ENCODE measurements at regions not wholly inside any gene's neighbourhood (a gene's known extent, or its start where the extent isn't known, plus 50 kb on each side); places are given as distances from the start of the nearest gene placed in this dataset.
"Not testable (repeated sequence)": the region's sequence is repeated elsewhere in the genome, so short reads cannot be mapped to it uniquely, and the experiment has no call there.

DNA sequence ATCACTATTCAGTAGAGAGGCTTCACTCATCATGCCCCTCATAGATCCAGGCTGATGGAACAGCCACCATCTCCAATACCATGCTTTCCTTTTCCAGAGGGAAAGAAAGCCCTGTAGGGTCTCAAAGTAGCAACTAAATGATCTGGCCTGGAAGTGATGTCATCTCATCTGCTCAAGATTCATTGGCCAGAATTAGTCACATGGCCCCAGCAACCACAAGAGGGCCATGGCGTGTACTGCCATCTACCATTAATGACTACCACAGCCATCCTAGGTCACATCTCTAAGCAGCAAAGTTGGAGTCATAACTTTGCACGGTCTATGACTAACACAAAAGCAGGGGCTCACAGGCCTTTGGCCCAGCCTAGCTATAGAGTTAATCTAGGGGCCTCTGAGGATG, 194.8 kb downstream of the KIT start:
- DNase-seq (ENCODE audit: low spot score) = no peak

DNA sequence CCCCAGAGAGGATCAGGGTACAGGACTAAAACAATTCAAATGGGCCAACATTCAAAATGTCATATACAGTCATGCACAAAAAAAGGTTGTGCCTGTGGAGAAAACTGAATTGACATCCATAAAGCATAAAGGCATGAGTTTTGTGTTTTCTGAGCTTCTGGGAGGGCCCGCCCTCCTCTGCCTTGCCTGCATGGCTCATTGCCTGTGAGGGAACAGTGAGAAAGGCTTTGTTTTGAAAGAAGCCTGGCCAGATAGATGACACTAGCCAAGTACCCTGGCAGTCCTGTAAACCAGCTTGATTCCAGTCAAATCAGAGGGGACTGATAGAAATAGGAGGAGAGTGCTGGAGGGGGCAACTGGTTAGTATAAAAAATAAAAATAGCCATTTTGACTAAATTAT, 194.3 kb downstream of the KIT start:
- no peak for DNase-seq (ENCODE audit: low spot score)

DNA sequence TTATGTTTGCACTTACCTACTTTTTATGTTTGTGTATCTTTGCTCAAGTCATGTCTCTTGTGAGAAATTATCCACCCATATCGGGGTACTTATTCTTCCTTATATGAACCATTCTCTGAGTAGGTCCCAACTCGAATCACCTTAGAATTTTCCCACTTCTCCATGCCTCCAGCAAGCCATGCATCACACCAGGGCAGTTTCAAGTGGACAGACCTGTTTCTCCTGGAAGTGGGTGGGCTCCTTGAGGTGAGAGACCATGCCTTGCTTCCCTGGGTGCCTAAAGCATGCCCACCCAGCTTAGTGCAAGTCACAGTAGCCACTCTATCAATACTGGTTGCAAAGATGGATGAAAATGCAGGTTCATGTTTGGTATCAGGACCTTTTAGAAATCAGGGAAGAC, 187.2 kb downstream of the KIT start:
- no peak for DNase-seq (ENCODE audit: low spot score)

DNA sequence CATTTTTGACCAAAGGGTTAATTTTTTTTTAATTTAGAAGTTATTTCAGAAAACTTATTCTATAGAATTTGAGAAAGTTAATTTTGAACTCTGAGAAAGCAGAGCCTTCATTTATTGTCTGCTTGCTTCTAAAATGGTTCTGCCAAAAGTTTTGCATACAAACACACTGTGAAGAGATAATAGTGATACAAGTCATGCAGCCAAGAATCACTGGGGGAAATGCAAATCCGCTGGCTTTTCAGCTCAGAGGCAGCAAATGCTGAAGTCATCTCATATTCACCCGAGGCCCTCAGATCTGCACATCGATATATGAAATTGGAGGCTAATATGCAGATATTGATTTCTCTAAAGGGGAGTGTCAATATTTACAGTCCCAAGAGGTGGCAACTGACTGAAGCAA, 186.2 kb downstream of the KIT start:
- DNase-seq (ENCODE audit: low spot score) = no peak

DNA sequence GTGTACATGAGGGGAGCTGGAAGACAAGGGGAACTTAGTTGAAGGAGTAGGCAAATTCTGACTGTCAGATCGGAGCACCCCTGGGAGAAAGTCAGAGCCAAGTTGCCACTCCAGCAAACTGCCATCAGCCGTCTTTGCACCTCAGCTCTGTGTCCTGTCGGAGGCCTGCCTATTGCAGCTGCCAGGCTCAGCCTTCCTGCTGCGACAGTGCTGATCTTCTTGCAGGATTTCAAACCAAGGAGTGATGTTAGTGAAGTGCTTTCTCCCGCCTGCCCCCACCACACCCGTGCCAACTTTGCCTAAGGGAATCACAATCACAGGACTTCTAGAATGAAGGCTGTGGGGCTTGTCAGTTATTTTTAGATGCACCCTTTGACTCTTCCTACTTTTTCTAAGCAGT, 185.3 kb downstream of the KIT start:
- no peak for DNase-seq (ENCODE audit: low spot score)

DNA sequence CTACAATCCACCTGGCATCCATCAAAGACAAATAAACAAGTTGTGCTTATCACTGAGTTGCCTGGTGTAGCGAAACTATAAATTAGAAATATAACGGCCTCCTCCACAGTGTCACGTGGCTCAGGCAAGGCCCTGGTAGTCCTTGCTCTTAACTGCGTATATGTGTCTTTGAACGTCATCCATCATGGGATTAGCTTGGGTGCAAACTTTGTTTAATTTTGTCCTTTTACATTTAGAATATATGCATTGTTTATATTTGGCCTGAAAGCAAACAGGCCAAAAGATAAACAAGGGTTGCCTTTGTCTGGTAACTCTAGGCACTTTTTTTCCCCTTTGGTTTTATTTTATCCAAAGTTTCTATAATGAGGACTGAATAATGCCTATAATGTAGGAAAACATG, 184.9 kb downstream of the KIT start:
- no peak for DNase-seq (ENCODE audit: low spot score)

DNA sequence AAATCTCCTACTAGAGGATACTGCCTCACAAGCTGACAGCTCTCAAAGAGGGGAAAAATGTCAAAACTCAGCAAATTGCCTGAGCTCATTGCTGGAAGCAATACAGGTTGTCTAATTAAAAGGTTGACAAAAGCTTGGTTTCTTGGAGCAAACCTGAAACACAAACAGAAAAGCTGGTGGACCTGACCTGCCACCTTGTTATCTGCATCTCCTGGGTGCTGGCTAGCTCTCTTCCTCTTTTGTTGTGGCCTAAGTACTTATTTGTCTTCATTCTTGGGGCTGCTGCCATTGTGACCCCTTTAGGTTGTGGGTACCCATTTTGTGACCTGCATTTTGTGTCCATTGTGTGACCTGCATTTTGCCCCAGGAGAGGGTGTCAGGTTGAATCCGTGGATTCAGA, 184.5 kb downstream of the KIT start:
- no peak for DNase-seq (ENCODE audit: low spot score)

DNA sequence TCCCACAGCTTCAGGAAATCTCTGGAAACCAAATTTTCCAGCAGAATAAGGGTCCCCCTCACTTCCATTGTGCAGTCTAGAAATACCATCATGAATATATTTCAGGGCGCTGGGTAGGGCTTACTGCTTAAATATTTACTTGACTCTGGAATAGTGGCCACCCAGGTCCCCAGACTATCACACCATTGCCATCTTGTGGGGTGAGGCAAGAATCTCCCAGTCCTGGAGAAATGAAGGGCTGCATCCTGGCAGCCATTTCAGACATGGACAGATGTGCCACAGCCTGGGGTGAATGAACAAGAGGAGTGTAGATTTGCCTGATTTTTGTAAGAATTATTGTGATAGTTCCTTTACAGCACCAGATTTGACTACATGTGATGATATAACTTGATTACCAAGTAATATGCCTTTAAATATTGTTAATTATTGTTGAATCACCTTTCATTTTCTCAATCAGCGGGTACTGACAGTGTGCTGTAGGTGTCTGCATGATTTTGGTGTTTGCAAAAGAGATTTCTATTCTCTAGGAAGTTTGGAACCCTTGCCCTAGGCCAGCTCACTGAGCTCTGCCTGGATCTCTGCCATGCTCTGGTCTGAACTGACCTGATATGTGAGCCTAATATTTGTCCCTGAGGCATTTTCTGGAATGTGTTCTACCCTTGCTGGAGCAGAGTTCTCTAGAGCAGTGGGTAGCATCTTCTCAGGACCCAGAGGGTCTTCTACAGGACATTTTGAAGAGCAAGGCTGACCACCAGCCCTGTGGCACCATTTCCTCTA, 183.4 kb downstream of the KIT start:
- peak; percentile 1 for DNase-seq (ENCODE audit: low spot score)

DNA sequence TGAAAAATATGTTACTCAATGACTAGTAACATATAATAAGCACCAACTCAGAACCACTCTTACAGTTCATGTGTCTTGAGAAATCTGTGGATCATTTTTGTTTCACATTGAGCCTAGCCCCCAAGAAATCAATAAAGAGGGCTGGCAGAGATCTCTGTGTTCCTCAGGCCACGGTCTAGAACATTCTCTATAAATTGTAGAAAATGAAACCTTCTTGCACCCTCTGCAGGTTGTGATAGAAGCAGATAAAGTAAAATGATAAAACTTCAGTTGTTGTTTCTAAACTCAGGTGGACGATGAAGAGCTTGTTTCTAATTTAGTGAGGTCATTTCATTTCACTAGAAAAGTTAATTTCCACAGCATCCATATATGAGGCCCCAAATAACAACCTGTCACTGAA, 182.7 kb downstream of the KIT start:
- DNase-seq (ENCODE audit: low spot score) = no peak

DNA sequence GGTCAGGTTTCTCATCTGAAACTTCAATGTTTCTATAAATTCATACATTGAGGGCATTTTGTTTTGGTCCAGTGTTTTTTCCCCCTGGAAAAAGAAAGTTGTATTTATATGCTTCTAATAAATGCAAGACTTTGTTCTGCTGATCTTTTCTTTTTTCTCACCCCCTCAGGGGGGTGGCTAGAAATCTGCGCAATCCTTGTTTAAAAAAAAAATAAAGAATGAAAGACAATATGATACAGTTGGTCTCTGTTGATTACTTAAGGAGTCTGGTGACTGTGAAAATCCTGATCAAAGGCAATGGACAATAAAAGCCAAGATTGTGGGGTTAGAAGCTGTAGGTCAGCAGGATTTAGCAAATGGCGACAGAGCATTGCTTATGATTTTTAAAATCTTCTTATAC, 180.5 kb downstream of the KIT start:
- DNase-seq (ENCODE audit: low spot score) = no peak

DNA sequence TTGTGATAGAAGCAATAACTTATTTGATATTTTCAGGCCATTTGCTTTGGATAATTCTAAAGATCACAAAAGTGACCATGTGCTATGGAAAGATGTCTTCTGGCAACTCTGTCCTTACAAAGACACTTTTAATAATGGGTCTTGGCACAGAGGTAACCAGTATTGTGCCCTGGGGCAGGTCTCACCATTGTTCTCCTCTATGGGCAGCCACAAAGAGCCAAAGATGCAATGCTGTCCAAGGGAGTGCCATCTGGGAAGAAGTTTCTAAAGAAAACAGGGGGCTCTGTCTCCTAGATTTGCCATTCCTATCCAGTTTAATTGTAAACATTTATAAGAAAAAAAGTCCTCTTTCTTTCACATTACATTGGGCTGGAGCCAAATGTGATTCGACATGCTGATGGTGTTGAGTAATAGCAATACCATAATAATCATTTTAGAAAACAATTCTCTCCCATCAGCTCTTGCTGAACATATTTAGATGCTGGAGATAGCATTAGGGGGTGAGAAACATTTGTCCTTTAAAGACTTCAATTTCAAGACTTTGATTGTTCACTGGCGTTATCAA, 179.9 kb downstream of the KIT start:
- DNase-seq (ENCODE audit: low spot score) = no peak

DNA sequence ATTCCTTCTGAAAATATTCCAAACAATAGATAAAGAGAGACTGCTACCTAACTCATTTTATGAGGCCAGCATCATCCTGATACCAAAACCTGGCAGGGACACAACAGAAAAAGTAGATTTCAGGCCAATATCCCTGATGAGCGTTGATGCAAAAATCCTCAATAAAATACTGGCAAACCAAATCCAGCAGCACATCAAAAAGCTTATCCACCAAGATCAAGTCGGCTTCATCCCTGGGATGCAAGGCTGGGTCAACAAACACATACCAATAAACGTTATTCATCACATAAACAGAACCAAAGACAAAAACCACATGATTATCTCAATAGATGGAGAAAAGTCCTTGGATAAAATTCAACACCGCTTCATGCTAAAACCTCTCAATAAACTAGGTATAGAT, 170.6 kb downstream of the KIT start:
- DNase-seq (ENCODE audit: low spot score) = not testable (repeated sequence)

DNA sequence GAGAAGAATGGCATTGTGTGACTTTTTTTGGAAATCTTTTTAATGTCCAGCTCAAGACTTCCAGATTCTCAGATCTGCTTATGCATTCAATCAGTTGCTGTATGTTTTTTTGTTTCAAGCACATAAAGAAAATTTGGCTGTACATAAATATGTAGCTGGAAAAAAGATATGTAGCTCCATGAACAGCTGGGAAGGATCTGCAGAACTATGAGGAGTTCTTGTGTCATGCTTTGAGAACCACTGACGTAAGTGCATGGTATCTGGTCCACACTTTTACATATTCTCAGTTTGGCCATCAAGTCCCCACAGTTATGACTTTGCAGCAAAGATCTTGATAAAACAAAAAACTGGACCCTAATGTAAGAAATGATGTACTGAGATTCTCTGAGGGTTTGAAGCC, 165.9 kb downstream of the KIT start:
- DNase-seq (ENCODE audit: low spot score) = no peak

DNA sequence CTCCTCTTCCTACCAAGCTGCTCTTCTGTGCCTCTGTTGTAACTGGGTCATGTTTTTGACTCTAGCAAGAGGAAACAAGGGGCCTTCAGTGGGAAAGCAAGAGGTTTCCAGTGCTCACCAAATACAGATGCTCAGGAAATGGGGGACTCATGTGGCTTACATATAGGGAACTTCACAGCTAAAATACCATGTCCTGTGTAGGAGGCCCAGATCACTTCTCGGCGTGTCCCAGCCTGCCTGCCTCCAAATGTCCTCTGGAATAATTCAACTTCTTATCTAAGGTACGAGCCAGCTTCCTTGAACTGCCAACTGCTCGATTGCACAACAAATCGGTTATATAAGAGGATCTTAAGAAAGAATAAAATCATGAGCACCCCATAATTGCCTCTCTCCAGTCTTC, 161.3 kb downstream of the KIT start:
- no peak for DNase-seq (ENCODE audit: low spot score)

DNA sequence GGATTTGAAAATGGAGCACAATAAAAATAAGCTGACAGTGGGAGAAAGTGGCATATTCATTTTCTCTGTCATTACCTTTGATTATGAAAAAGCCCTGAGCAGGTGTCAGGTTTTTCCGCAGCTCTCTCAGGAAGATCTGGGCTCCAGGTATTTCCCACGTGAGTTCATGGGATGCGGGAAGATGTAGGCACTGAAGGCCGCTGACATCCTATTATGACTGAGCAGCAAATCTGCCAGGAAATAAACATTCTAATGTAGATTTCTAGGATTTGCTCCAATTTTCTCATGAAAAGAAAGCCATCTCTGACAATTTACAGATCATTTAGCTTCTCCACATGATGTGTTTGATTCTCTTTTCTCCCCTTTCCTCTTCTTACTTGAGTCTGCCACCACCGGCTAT, 160.7 kb downstream of the KIT start:
- no peak for DNase-seq (ENCODE audit: low spot score)

DNA sequence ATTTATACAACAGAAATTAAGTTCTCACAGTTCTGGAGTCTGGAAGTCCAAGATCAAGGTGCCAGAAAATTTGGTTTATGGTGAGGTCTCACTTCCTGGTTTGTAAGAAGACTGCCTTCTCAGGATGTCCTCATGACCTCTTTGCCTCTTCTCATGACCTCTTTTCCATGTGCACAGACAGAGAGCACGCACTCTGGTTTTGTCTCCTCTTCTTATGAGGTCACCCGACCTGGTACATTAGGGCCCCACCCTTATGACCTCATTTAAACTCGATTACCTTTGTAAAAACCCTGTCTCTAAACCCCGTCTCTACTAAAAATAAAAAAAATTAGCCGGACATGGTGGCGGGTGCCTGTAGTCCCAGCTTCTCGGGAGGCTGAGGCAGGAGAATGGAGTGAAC, 155.9 kb downstream of the KIT start:
- no peak for DNase-seq (ENCODE audit: low spot score)

DNA sequence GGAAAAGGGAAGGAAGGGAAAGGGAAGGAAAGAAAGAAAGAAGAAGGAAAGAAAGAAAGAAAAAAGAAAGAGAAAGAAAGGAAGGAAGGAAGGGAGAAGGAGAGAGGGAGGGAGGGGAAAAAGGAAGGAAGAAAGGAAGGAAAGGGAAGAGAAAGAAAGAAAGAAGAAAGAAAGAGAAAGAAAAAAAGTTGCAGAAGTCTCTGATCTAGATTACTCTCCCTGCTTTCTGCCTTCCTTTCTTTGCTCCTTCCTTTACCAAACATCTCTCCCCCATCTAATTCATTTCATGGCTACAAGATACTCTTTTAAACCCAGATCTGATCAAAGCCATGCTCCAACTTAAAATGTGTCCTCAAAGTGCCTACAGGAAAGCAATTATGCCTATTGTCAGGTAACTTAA, 148.6 kb downstream of the KIT start:
- no peak for DNase-seq (ENCODE audit: low spot score)

DNA sequence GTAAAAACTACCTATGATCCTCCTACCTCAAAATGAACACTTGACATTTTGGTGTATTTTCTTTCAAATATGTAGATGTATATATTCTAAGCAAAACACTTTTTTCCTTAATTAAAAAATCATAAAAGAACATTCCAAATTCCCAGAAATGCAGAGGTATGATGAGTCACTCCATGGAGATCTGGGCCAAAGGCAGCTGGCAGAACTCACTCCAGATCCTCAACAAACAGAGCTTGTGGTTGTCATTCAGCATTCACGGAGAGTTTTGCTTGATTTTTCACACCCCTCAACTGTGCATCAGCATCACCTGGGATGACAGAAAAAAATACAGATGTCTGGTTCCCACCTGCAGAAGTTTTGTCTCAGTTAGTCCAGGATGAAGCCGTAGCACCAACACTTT, 144.6 kb downstream of the KIT start:
- no peak for DNase-seq (ENCODE audit: low spot score)

DNA sequence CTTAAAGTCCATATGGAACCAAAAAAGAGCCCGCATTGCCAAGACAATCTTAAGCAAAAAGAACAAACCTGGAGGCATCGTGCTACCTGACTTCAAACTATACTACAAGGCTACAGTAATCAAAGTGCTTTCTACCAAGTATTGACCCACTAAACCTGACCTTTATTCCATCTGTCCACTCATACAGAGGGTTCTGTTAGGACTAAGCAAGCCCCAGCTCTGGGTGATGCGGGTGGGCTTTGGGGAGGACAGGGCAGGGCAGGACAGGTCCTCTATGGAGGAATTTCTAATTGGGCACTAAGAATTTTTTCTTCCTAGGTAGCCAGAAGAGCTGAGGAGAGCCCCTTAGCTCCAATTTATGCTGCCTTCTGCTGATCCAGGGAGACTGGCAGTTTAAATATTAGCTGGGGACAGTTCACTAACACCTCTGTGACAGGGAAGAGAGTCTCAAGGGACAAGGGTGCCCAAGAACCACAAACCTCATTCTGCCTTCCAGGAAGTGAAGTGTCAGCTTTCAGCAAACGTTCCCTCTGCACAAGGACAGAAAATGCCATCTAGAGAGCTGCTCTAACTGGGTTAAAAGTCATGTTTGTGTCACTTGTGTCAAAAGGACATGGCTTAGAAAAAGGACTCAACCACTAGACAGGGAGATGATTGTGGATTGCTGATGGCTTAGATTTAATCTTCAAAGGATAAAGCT, 143.2 kb downstream of the KIT start:
- no peak for DNase-seq (ENCODE audit: low spot score)

DNA sequence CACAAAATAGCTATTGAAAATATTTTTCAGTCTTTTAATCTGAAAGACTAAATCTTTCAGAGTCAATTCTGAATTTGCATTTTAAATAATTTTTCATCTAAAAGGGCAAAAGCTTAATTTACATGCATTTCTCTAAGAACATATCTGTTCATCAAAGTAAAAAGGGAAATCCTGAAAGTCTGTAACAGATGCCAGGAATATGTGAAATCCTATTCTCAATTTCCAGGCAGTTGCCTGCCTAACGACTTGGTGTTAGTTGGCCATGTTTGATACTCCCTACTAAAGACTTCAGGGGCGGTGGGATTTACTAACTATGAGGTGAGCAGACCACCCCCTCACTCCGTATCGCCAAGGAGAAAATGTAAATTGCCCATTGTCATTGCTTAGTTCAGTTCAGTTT, 136.8 kb downstream of the KIT start:
- no peak for DNase-seq (ENCODE audit: low spot score)

DNA sequence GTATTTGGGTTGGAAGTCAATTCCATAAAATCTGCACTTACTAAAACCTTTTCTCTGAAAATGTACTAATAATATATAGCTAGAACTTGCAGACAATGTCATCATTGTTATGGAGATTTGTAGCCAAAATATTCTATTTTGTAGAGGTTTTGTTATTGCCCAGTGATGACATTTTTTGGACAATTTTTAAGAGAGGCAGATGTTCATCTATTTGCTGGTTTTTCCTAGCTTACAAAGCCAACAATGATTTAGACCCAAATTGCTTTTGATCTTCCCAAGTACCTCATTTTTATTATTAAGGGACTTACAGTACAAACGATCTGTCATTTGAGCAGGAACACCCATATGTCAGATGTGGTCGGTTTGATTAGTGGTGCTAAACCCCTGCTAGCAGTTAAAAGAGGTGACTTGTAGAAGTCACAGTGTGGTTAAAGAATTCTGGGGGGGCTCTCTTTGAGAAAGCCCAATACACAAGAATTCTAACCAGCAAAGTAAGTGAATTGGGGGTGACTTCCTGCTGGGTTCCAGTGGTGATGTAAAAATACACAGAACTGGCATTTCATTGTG, 136.2 kb downstream of the KIT start:
- DNase-seq (ENCODE audit: low spot score) = no peak
